Dedifferentiated amniotic fluid mesenchymal stem cell (primary cell): ENCODE measurements at regions not wholly inside any gene's neighbourhood (a gene's known extent, or its start where the extent isn't known, plus 50 kb on each side); places are given as distances from the start of the nearest gene placed in this dataset.
"Not testable (repeated sequence)": the region's sequence is repeated elsewhere in the genome, so short reads cannot be mapped to it uniquely, and the experiment has no call there.

ENCODE experiments used
- DNase-seq: peaks from one replicate; pipeline ENCODE4 v3.0.0-alpha.2; 2016; ENCODE audit errors: extremely low spot score

- no peak for DNase-seq
Measured at GRCh38 chr5:164497311-164498064, 992.1 kb downstream of the MAT2B start.

- no peak for DNase-seq
Measured at GRCh38 chr5:164498438-164498837, 993.0 kb downstream of the MAT2B start.

- DNase-seq: no peak
Measured at GRCh38 chr5:164500856-164501255, 995.4 kb downstream of the MAT2B start.

GRCh38 chr5:164501344-164501743, 995.9 kb downstream of the MAT2B start:
- no peak for DNase-seq

GRCh38 chr5:164504141-164504772, 998.8 kb downstream of the MAT2B start:
- DNase-seq: peak; percentile 74

- no peak for DNase-seq
Measured at GRCh38 chr5:164505791-164506190, 1000.4 kb downstream of the MAT2B start.

- DNase-seq: no peak
Measured at GRCh38 chr5:164518067-164518740, 1012.8 kb downstream of the MAT2B start.

GRCh38 chr5:164518741-164519080, 1013.3 kb downstream of the MAT2B start:
- DNase-seq: no peak

GRCh38 chr5:164532235-164532900, 1026.9 kb downstream of the MAT2B start:
- no peak for DNase-seq

- DNase-seq: not testable (repeated sequence)
Measured at GRCh38 chr5:164533426-164533825, 1028.0 kb downstream of the MAT2B start.

GRCh38 chr5:164540174-164540573, 1034.8 kb downstream of the MAT2B start:
- no peak for DNase-seq

GRCh38 chr5:164545507-164545906, 1040.1 kb downstream of the MAT2B start:
- DNase-seq: no peak

GRCh38 chr5:164553851-164554250, 1048.4 kb downstream of the MAT2B start:
- no peak for DNase-seq

- no peak for DNase-seq
Measured at GRCh38 chr5:164555809-164556208, 1050.4 kb downstream of the MAT2B start.

- DNase-seq: no peak
Measured at GRCh38 chr5:164560216-164560615, 1054.8 kb downstream of the MAT2B start.

- DNase-seq: no peak
Measured at GRCh38 chr5:164561933-164562872, 1056.8 kb downstream of the MAT2B start.

GRCh38 chr5:164563370-164563769, 1058.0 kb downstream of the MAT2B start:
- no peak for DNase-seq

GRCh38 chr5:164573397-164573796, 1068.0 kb downstream of the MAT2B start:
- no peak for DNase-seq

GRCh38 chr5:164577201-164577600, 1071.8 kb downstream of the MAT2B start:
- DNase-seq: no peak

GRCh38 chr5:164577742-164578141, 1072.3 kb downstream of the MAT2B start:
- no peak for DNase-seq

GRCh38 chr5:164578401-164578800, 1073.0 kb downstream of the MAT2B start:
- no peak for DNase-seq
